NCI-H226 (cell line): ENCODE measurements at regions not wholly inside any gene's neighbourhood (a gene's known extent, or its start where the extent isn't known, plus 50 kb on each side); places are given as distances from the start of the nearest gene placed in this dataset.

ENCODE experiments used
- DNase-seq: peaks from one replicate; pipeline ENCODE4 v3.0.0-alpha.2; 2015

GRCh38 chr12:124517260-124518050, 50.0 kb downstream of the NCOR2 start:
- DNase-seq = no peak

- no peak for DNase-seq
Measured at GRCh38 chr12:124516850-124517249, 50.6 kb downstream of the NCOR2 start.

- no peak for DNase-seq
Measured at GRCh38 chr12:124515981-124516380, 51.4 kb downstream of the NCOR2 start.

- no peak for DNase-seq
Measured at GRCh38 chr12:124514996-124515932, 52.1 kb downstream of the NCOR2 start.

- no peak for DNase-seq
Measured at GRCh38 chr12:124514145-124514995, 53.0 kb downstream of the NCOR2 start.

GRCh38 chr12:124513297-124513867, 54.0 kb downstream of the NCOR2 start:
- DNase-seq = no peak

GRCh38 chr12:124512667-124513296, 54.6 kb downstream of the NCOR2 start:
- DNase-seq = peak; percentile 87

GRCh38 chr12:124511259-124511985, 56.0 kb downstream of the NCOR2 start:
- no peak for DNase-seq

- no peak for DNase-seq
Measured at GRCh38 chr12:124510301-124510970, 57.0 kb downstream of the NCOR2 start.

GRCh38 chr12:124509676-124510300, 57.6 kb downstream of the NCOR2 start:
- DNase-seq = peak; percentile 86

GRCh38 chr12:124509300-124509675, 58.1 kb downstream of the NCOR2 start:
- DNase-seq = no peak

- DNase-seq = no peak
Measured at GRCh38 chr12:124508381-124509079, 58.9 kb downstream of the NCOR2 start.

GRCh38 chr12:124507188-124508109, 60.0 kb downstream of the NCOR2 start:
- no peak for DNase-seq

GRCh38 chr12:124506832-124507153, 60.6 kb downstream of the NCOR2 start:
- DNase-seq = no peak

- DNase-seq = peak; percentile 55
Measured at GRCh38 chr12:124506145-124506831, 61.1 kb downstream of the NCOR2 start.

GRCh38 chr12:124505001-124505818, 62.2 kb downstream of the NCOR2 start:
- no peak for DNase-seq
